GM18873 (cell line): ENCODE measurements at regions not wholly inside any gene's neighbourhood (a gene's known extent, or its start where the extent isn't known, plus 50 kb on each side); places are given as distances from the start of the nearest gene placed in this dataset.
"Not testable (repeated sequence)": the region's sequence is repeated elsewhere in the genome, so short reads cannot be mapped to it uniquely, and the experiment has no call there.

Experiments used
- ATAC-seq: cut with Tn5 transposase; IDR thresholded peaks from one replicate; pipeline ENCODE4 v1.9.1; 2021; ENCODE audit warnings: mild to moderate bottlenecking, moderate library complexity, moderate number of reproducible peaks; ENCODE audit not compliant: unreplicated experiment, low FRiP score

GRCh38 chr2:89795530-89795929, 1104.1 kb downstream of the RPIA start:
- ATAC-seq = not testable (repeated sequence)

GRCh38 chr2:89797320-89798038, 1106.0 kb downstream of the RPIA start:
- ATAC-seq = no peak

GRCh38 chr2:89801207-89801606, 1109.7 kb downstream of the RPIA start:
- ATAC-seq = not testable (repeated sequence)

GRCh38 chr2:89806363-89806762, 1114.9 kb downstream of the RPIA start:
- not testable (repeated sequence) for ATAC-seq

- no peak for ATAC-seq
Observed at GRCh38 chr2:89811295-89811694, 1119.8 kb downstream of the RPIA start.

- not testable (repeated sequence) for ATAC-seq
Observed at GRCh38 chr2:89811910-89812309, 1120.4 kb downstream of the RPIA start.

GRCh38 chr2:89814359-89814758, 1122.9 kb downstream of the RPIA start:
- not testable (repeated sequence) for ATAC-seq

GRCh38 chr2:89818873-89819272, 1127.4 kb downstream of the RPIA start:
- no peak for ATAC-seq

GRCh38 chr2:89819809-89820208, 1128.3 kb downstream of the RPIA start:
- ATAC-seq = no peak

- no peak for ATAC-seq
Observed at GRCh38 chr2:89820248-89820647, 1128.8 kb downstream of the RPIA start.

- no peak for ATAC-seq
Observed at GRCh38 chr2:89821455-89821945, 1130.0 kb downstream of the RPIA start.

- not testable (repeated sequence) for ATAC-seq
Observed at GRCh38 chr2:89822342-89822741, 1130.9 kb downstream of the RPIA start.

GRCh38 chr2:89823556-89823955, 1132.1 kb downstream of the RPIA start:
- ATAC-seq = no peak

GRCh38 chr2:89825034-89825433, 1133.6 kb downstream of the RPIA start:
- ATAC-seq = no peak

GRCh38 chr2:89826741-89827140, 1135.3 kb downstream of the RPIA start:
- not testable (repeated sequence) for ATAC-seq

- peak; percentile 24 for ATAC-seq
Observed at GRCh38 chr2:89827829-89828228, 1136.4 kb downstream of the RPIA start.

- ATAC-seq = not testable (repeated sequence)
Observed at GRCh38 chr2:89828416-89828815, 1136.9 kb downstream of the RPIA start.

- ATAC-seq = peak; percentile 28
Observed at GRCh38 chr2:89828961-89829631, 1137.6 kb downstream of the RPIA start.

- no peak for ATAC-seq
Observed at GRCh38 chr2:89829828-89830227, 1138.4 kb downstream of the RPIA start.

- ATAC-seq = peak; percentile 42
Observed at GRCh38 chr2:89830341-89831218, 1139.1 kb downstream of the RPIA start.
